Tibial nerve (tissue), 4 donors: ENCODE measurements at regions not wholly inside any gene's neighbourhood (a gene's known extent, or its start where the extent isn't known, plus 50 kb on each side); places are given as distances from the start of the nearest gene placed in this dataset.

Experiments used
- EP300 ChIP-seq, 2 donors: sonication (generic); formaldehyde crosslinking; IDR thresholded peaks; one replicate each; pipeline ENCODE4 v1.6.1; 2017; ENCODE audit warnings: antibody characterized with exemption in 2 of 2, mild to moderate bottlenecking in 1 of 2
- TF ChIP-seq, protein P1 (sequence below), 5 experiments: fragments of 200-600 bp in 3 of 5; fragments of 450-650 bp in 2 of 5; sonication (generic) in 3 of 5; IDR thresholded peaks; one replicate each; pipeline ENCODE4 v1.5.1; 2016 to 2019; ENCODE audit warnings: antibody characterized with exemption in 5 of 5, mild to moderate bottlenecking in 3 of 5, moderate library complexity in 2 of 5

DNA sequence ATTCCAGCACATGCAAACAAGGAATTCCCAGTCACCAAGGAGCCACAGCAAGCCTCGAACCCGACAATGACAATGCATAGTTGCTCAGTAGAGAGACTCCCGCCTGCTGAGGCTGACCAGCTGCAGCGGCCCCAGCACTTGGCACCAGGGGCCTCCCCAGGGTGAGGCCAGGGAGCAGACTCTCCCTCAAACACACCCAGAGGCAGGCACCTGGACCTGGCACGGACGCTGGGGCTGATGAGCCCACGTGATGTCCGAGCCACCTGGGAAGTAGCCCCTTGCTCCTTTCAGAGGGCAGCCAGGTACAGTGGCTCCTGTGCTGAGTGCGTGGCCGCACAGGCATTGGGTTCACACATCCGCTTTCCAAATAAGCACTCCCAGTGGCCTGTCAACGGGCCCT is 315.9 kb upstream of the TGFBR2 start:
- TF ChIP-seq EP300 (IDR thresholded peaks at IDR 0.05), result no peak
- TF ChIP-seq, protein P1, sequence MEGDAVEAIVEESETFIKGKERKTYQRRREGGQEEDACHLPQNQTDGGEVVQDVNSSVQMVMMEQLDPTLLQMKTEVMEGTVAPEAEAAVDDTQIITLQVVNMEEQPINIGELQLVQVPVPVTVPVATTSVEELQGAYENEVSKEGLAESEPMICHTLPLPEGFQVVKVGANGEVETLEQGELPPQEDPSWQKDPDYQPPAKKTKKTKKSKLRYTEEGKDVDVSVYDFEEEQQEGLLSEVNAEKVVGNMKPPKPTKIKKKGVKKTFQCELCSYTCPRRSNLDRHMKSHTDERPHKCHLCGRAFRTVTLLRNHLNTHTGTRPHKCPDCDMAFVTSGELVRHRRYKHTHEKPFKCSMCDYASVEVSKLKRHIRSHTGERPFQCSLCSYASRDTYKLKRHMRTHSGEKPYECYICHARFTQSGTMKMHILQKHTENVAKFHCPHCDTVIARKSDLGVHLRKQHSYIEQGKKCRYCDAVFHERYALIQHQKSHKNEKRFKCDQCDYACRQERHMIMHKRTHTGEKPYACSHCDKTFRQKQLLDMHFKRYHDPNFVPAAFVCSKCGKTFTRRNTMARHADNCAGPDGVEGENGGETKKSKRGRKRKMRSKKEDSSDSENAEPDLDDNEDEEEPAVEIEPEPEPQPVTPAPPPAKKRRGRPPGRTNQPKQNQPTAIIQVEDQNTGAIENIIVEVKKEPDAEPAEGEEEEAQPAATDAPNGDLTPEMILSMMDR (IDR thresholded peaks at IDR 0.05), result no peak
